CD8-positive, alpha-beta memory T cell (primary cell): ENCODE measurements at regions not wholly inside any gene's neighbourhood (a gene's known extent, or its start where the extent isn't known, plus 50 kb on each side); places are given as distances from the start of the nearest gene placed in this dataset.

Experiments
- CTCF ChIA-PET: fragments of 350-600 bp; sonication (Branson Sonifier 250); formaldehyde crosslinking; loops from one replicate; lab custom pipeline; 2021; ENCODE audit warnings: antibody characterized with exemption; lab: Charles Lee
- POLR2A ChIA-PET: fragments of 350-600 bp; sonication (Branson Sonifier 250); formaldehyde crosslinking; loops from one replicate; lab custom pipeline; 2021; ENCODE audit warnings: antibody characterized with exemption; lab: Charles Lee
- DNase-seq, 5 donors: peaks; one replicate each; pipeline versions ENCODE4 v3.0.0 to v3.0.0-alpha.2; 2020 to 2022; ENCODE audit warnings: mixed read lengths in 1 of 5
- H3K27ac ChIP-seq: one replicate; pipeline ENCODE4 v1.7.0; 2013; ENCODE audit warnings: low read depth, mild to moderate bottlenecking, low read length, moderate library complexity
- H3K27me3 ChIP-seq: 2 replicates; pipeline ENCODE4 v1.7.0; 2013; ENCODE audit warnings: low read length, mild to moderate bottlenecking; ENCODE audit not compliant: insufficient read depth, poor library complexity, severe bottlenecking
- H3K36me3 ChIP-seq: 2 replicates; pipeline ENCODE4 v1.7.0; 2013; ENCODE audit warnings: mild to moderate bottlenecking, low read length, moderate library complexity; ENCODE audit not compliant: insufficient read depth
- H3K4me1 ChIP-seq: 2 replicates; pipeline ENCODE4 v1.7.0; 2013; ENCODE audit warnings: mild to moderate bottlenecking, low read length, moderate library complexity; ENCODE audit not compliant: insufficient read depth
- H3K4me3 ChIP-seq: 2 replicates; pipeline ENCODE4 v1.7.0; 2013; ENCODE audit warnings: mild to moderate bottlenecking, low read length
- H3K9me3 ChIP-seq: 2 replicates; pipeline ENCODE4 v1.7.0; 2013; ENCODE audit warnings: mild to moderate bottlenecking, low read length
- H3K27ac Mint-ChIP-seq, 8 donors: one replicate each; pipeline ENCODE4 v1.8.0; 2020 to 2021; ENCODE audit warnings: mixed read lengths in 8 of 8, mild to moderate bottlenecking in 6 of 8, inconsistent platforms in 3 of 8, moderate library complexity in 3 of 8
- H3K27me3 Mint-ChIP-seq, 2 donors: one replicate each; pipeline ENCODE4 v1.8.0; 2020 to 2021; ENCODE audit warnings: mixed read lengths in 2 of 2, mild to moderate bottlenecking in 1 of 2, moderate library complexity in 1 of 2
- H3K36me3 Mint-ChIP-seq, 3 donors: one replicate each; pipeline ENCODE4 v1.8.0; 2020 to 2021; ENCODE audit warnings: mixed read lengths in 3 of 3, inconsistent platforms in 1 of 3, mild to moderate bottlenecking in 1 of 3
- H3K4me1 Mint-ChIP-seq, 3 donors: one replicate each; pipeline ENCODE4 v1.8.0; 2020 to 2021; ENCODE audit warnings: mixed read lengths in 3 of 3, inconsistent platforms in 1 of 3, mild to moderate bottlenecking in 1 of 3
- H3K4me3 Mint-ChIP-seq, 7 donors: one replicate each; pipeline ENCODE4 v1.8.0; 2020 to 2021; ENCODE audit warnings: mixed read lengths in 7 of 7, mild to moderate bottlenecking in 6 of 7, moderate library complexity in 4 of 7, inconsistent platforms in 2 of 7
- H3K9me3 Mint-ChIP-seq, 5 donors: one replicate each; pipeline ENCODE4 v1.8.0; 2020 to 2022; ENCODE audit warnings: mixed read lengths in 5 of 5, mild to moderate bottlenecking in 3 of 5, moderate library complexity in 2 of 5, inconsistent platforms in 1 of 5

- Histone ChIP-seq H3K27me3 (no peaks in the 10 kb centered on the region), H3K4me1 (no peaks in the 10 kb centered on the region), H3K4me3 (no peak overlapping the region), H3K36me3 (no peaks in the 10 kb centered on the region), H3K9me3 (no peaks in the 10 kb centered on the region), H3K27ac (no peak overlapping the region)
- POLR2A ChIA-PET = no interaction called here
- Mint-ChIP-seq H3K4me3 (no peak overlapping the region), H3K4me1 (no peaks in the 10 kb centered on the region), H3K27ac (no peak overlapping the region), H3K27me3 (no peaks in the 10 kb centered on the region), H3K36me3 (no peaks in the 10 kb centered on the region), H3K9me3 (peaks cover 6 to 23% (median 15%) of the 10 kb centered on the region in 5 donors)
- CTCF ChIA-PET = no interaction called here
- DNase-seq = no peak
Measured at GRCh38 chr2:123695426-123695825, 329.7 kb upstream of the CNTNAP5 start.

GRCh38 chr2:123696021-123696420 lies 329.1 kb upstream of the CNTNAP5 start:
- H3K9me3 Mint-ChIP-seq = peaks cover 2 to 29% (median 9%) of the 10 kb centered on the region in 5 donors
- no peaks in the 10 kb centered on the region for H3K36me3 ChIP-seq

GRCh38 chr2:123696799-123697410 lies 328.2 kb upstream of the CNTNAP5 start:
- Mint-ChIP-seq H3K4me1 (no peaks in the 10 kb centered on the region), H3K9me3 (peaks cover 2 to 29% (median 6%) of the 10 kb centered on the region in 5 donors), H3K4me3 (no peak overlapping the region), H3K27ac (no peak overlapping the region), H3K27me3 (no peaks in the 10 kb centered on the region), H3K36me3 (no peaks in the 10 kb centered on the region)
- CTCF ChIA-PET = no interaction called here
- H3K9me3 ChIP-seq = no peaks in the 10 kb centered on the region
- DNase-seq = no peak
- H3K4me1 ChIP-seq = no peaks in the 10 kb centered on the region
- no peak overlapping the region for H3K4me3 ChIP-seq
- H3K27ac ChIP-seq = no peak overlapping the region
- H3K27me3 ChIP-seq = no peaks in the 10 kb centered on the region
- no peaks in the 10 kb centered on the region for H3K36me3 ChIP-seq
- POLR2A ChIA-PET = no interaction called here

More at GRCh38 chr2:123696021-123696420, 329.1 kb upstream of the CNTNAP5 start:
- H3K27me3 ChIP-seq = no peaks in the 10 kb centered on the region
- no peaks in the 10 kb centered on the region for H3K27me3 Mint-ChIP-seq
- no peaks in the 10 kb centered on the region for H3K4me1 ChIP-seq
- ChIA-PET POLR2A (no interaction called here), CTCF (no interaction called here)
- no peaks in the 10 kb centered on the region for H3K36me3 Mint-ChIP-seq
- no peak overlapping the region for H3K4me3 ChIP-seq
- H3K27ac Mint-ChIP-seq = no peak overlapping the region
- H3K27ac ChIP-seq = no peak overlapping the region
- H3K4me1 Mint-ChIP-seq = no peaks in the 10 kb centered on the region
- H3K4me3 Mint-ChIP-seq = no peak overlapping the region
- no peak for DNase-seq
- H3K9me3 ChIP-seq = no peaks in the 10 kb centered on the region

- no peaks in the 10 kb centered on the region for H3K4me1 ChIP-seq
- no peak overlapping the region for H3K4me3 ChIP-seq
- no peaks in the 10 kb centered on the region for H3K9me3 ChIP-seq
- no peak overlapping the region for H3K4me3 Mint-ChIP-seq
- no peak overlapping the region for H3K27ac Mint-ChIP-seq
- ChIA-PET POLR2A (no interaction called here), CTCF (no interaction called here)
- H3K27me3 Mint-ChIP-seq = no peaks in the 10 kb centered on the region
- peaks cover 0 to 19% (median 6%) of the 10 kb centered on the region in 5 donors for H3K9me3 Mint-ChIP-seq
- H3K36me3 ChIP-seq = no peaks in the 10 kb centered on the region
- H3K27ac ChIP-seq = no peak overlapping the region
- no peak for DNase-seq
- H3K36me3 Mint-ChIP-seq = no peaks in the 10 kb centered on the region
- H3K27me3 ChIP-seq = no peaks in the 10 kb centered on the region
- H3K4me1 Mint-ChIP-seq = no peaks in the 10 kb centered on the region
Measured at GRCh38 chr2:123715467-123715982, 309.6 kb upstream of the CNTNAP5 start.

- Histone ChIP-seq H3K36me3 (no peaks in the 10 kb centered on the region), H3K9me3 (no peaks in the 10 kb centered on the region), H3K27me3 (no peaks in the 10 kb centered on the region), H3K27ac (no peak overlapping the region), H3K4me3 (no peak overlapping the region), H3K4me1 (no peaks in the 10 kb centered on the region)
- Mint-ChIP-seq H3K27ac (no peak overlapping the region), H3K4me3 (no peak overlapping the region), H3K36me3 (no peaks in the 10 kb centered on the region), H3K27me3 (no peaks in the 10 kb centered on the region), H3K9me3 (peaks cover 0 to 26% (median 5%) of the 10 kb centered on the region in 5 donors), H3K4me1 (no peaks in the 10 kb centered on the region)
- ChIA-PET POLR2A (no interaction called here), CTCF (no interaction called here)
- no peak for DNase-seq
Measured at GRCh38 chr2:123717636-123718334, 307.3 kb upstream of the CNTNAP5 start.

- Histone ChIP-seq H3K27ac (no peak overlapping the region), H3K36me3 (no peaks in the 10 kb centered on the region), H3K9me3 (no peaks in the 10 kb centered on the region), H3K27me3 (no peaks in the 10 kb centered on the region), H3K4me3 (no peak overlapping the region), H3K4me1 (no peaks in the 10 kb centered on the region)
- H3K36me3 Mint-ChIP-seq = no peaks in the 10 kb centered on the region
- H3K4me1 Mint-ChIP-seq = no peaks in the 10 kb centered on the region
- no peaks in the 10 kb centered on the region for H3K27me3 Mint-ChIP-seq
- no peak for DNase-seq
- H3K27ac Mint-ChIP-seq = no peak overlapping the region
- ChIA-PET POLR2A (no interaction called here), CTCF (no interaction called here)
- H3K9me3 Mint-ChIP-seq = peaks cover 0 to 19% (median 10%) of the 10 kb centered on the region in 5 donors
- H3K4me3 Mint-ChIP-seq = no peak overlapping the region
Measured at GRCh38 chr2:123720760-123721159, 304.3 kb upstream of the CNTNAP5 start.

- peaks cover 0 to 23% (median 20%) of the 10 kb centered on the region in 5 donors for H3K9me3 Mint-ChIP-seq
- H3K27me3 Mint-ChIP-seq = no peaks in the 10 kb centered on the region
- H3K9me3 ChIP-seq = no peaks in the 10 kb centered on the region
- no peak overlapping the region for H3K27ac Mint-ChIP-seq
- H3K4me1 ChIP-seq = no peaks in the 10 kb centered on the region
- no peak for DNase-seq
- ChIA-PET CTCF (no interaction called here), POLR2A (no interaction called here)
- no peaks in the 10 kb centered on the region for H3K36me3 ChIP-seq
- H3K27ac ChIP-seq = no peak overlapping the region
- no peaks in the 10 kb centered on the region for H3K27me3 ChIP-seq
- H3K4me3 ChIP-seq = no peak overlapping the region
- H3K4me3 Mint-ChIP-seq = no peak overlapping the region
- H3K36me3 Mint-ChIP-seq = no peaks in the 10 kb centered on the region
- no peaks in the 10 kb centered on the region for H3K4me1 Mint-ChIP-seq
Measured at GRCh38 chr2:123723706-123724105, 301.4 kb upstream of the CNTNAP5 start.

- no peaks in the 10 kb centered on the region for H3K4me1 ChIP-seq
- H3K36me3 Mint-ChIP-seq = no peaks in the 10 kb centered on the region
- no peak overlapping the region for H3K4me3 Mint-ChIP-seq
- H3K27me3 Mint-ChIP-seq = peaks cover 0 to 1% of the 10 kb centered on the region in 2 donors
- ChIA-PET POLR2A (no interaction called here), CTCF (no interaction called here)
- H3K4me3 ChIP-seq = no peak overlapping the region
- no peaks in the 10 kb centered on the region for H3K4me1 Mint-ChIP-seq
- no peak overlapping the region for H3K27ac Mint-ChIP-seq
- H3K9me3 Mint-ChIP-seq = peaks cover 0 to 55% (median 7%) of the 10 kb centered on the region in 5 donors
- H3K36me3 ChIP-seq = no peaks in the 10 kb centered on the region
- DNase-seq = no peak
- H3K27me3 ChIP-seq = no peaks in the 10 kb centered on the region
- no peaks in the 10 kb centered on the region for H3K9me3 ChIP-seq
- H3K27ac ChIP-seq = no peak overlapping the region
Measured at GRCh38 chr2:123732563-123732962, 292.5 kb upstream of the CNTNAP5 start.
